GM18867 (cell line): ENCODE measurements at regions not wholly inside any gene's neighbourhood (a gene's known extent, or its start where the extent isn't known, plus 50 kb on each side); places are given as distances from the start of the nearest gene placed in this dataset.

Source experiments
- ATAC-seq: cut with Tn5 transposase; IDR thresholded peaks from one replicate; pipeline ENCODE4 v1.9.1; 2021; ENCODE audit warnings: mild to moderate bottlenecking, moderate library complexity; ENCODE audit not compliant: unreplicated experiment

- no peak for ATAC-seq
Observed at GRCh38 chr18:40423291-40423690, 1531.7 kb upstream of the PIK3C3 start.

- ATAC-seq, result no peak
Observed at GRCh38 chr18:40420675-40421074, 1534.4 kb upstream of the PIK3C3 start.

- ATAC-seq, result no peak
Observed at GRCh38 chr18:40417501-40417900, 1537.5 kb upstream of the PIK3C3 start.

- no peak for ATAC-seq
Observed at GRCh38 chr18:40415821-40416220, 1539.2 kb upstream of the PIK3C3 start.

- no peak for ATAC-seq
Observed at GRCh38 chr18:40415176-40415791, 1539.8 kb upstream of the PIK3C3 start.

- ATAC-seq, result no peak
Observed at GRCh38 chr18:40414155-40414754, 1540.8 kb upstream of the PIK3C3 start.

GRCh38 chr18:40413160-40413559 lies 1541.9 kb upstream of the PIK3C3 start:
- no peak for ATAC-seq

- ATAC-seq, result no peak
Observed at GRCh38 chr18:40412410-40412809, 1542.6 kb upstream of the PIK3C3 start.

GRCh38 chr18:40407909-40408308 lies 1547.1 kb upstream of the PIK3C3 start:
- no peak for ATAC-seq

- ATAC-seq, result no peak
Observed at GRCh38 chr18:40404284-40404683, 1550.8 kb upstream of the PIK3C3 start.

- no peak for ATAC-seq
Observed at GRCh38 chr18:40402052-40402451, 1553.0 kb upstream of the PIK3C3 start.

- no peak for ATAC-seq
Observed at GRCh38 chr18:40388121-40388520, 1566.9 kb upstream of the PIK3C3 start.

- no peak for ATAC-seq
Observed at GRCh38 chr18:40387130-40387787, 1567.8 kb upstream of the PIK3C3 start.

- no peak for ATAC-seq
Observed at GRCh38 chr18:40382197-40382596, 1572.8 kb upstream of the PIK3C3 start.

- no peak for ATAC-seq
Observed at GRCh38 chr18:40380686-40381439, 1574.2 kb upstream of the PIK3C3 start.

- no peak for ATAC-seq
Observed at GRCh38 chr18:40375837-40376236, 1579.2 kb upstream of the PIK3C3 start.

- ATAC-seq, result no peak
Observed at GRCh38 chr18:40371673-40372072, 1583.4 kb upstream of the PIK3C3 start.

- ATAC-seq, result no peak
Observed at GRCh38 chr18:40367576-40367975, 1587.5 kb upstream of the PIK3C3 start.

- no peak for ATAC-seq
Observed at GRCh38 chr18:40366521-40366920, 1588.5 kb upstream of the PIK3C3 start.

- no peak for ATAC-seq
Observed at GRCh38 chr18:40365526-40365925, 1589.5 kb upstream of the PIK3C3 start.

GRCh38 chr18:40360558-40360957 lies 1594.5 kb upstream of the PIK3C3 start:
- no peak for ATAC-seq

- no peak for ATAC-seq
Observed at GRCh38 chr18:40357536-40357935, 1597.5 kb upstream of the PIK3C3 start.
